ACC112 (cell line): ENCODE measurements at regions not wholly inside any gene's neighbourhood (a gene's known extent, or its start where the extent isn't known, plus 50 kb on each side); places are given as distances from the start of the nearest gene placed in this dataset.

Experiments
- H2AFZ ChIP-seq: fragments of 200-600 bp; sonication (generic); one replicate; pipeline ENCODE4 v1.6.0; 2017; ENCODE audit warnings: antibody characterized with exemption, low read length; ENCODE audit not compliant: unreplicated experiment
- H3K27ac ChIP-seq: fragments of 200-600 bp; sonication (generic); 2 replicates; pipeline ENCODE4 v1.5.1; 2014; ENCODE audit warnings: low read depth, mild to moderate bottlenecking, antibody characterized with exemption, low read length, moderate library complexity
- H3K27me3 ChIP-seq: fragments of 200-600 bp; sonication (generic); 2 replicates; pipeline ENCODE4 v1.6.1; 2014; ENCODE audit warnings: mild to moderate bottlenecking, antibody characterized with exemption, low read length, moderate library complexity, mixed read lengths; ENCODE audit not compliant: insufficient read depth
- H3K36me3 ChIP-seq: fragments of 200-600 bp; sonication (generic); 2 replicates; pipeline ENCODE4 v1.6.1; 2016; ENCODE audit warnings: mild to moderate bottlenecking, antibody characterized with exemption, low read length, moderate library complexity, mixed read lengths; ENCODE audit not compliant: insufficient read depth
- H3K4me1 ChIP-seq: fragments of 200-600 bp; sonication (generic); one replicate; pipeline ENCODE4 v1.6.1; 2016; ENCODE audit warnings: low read length, mixed read lengths; ENCODE audit not compliant: insufficient read depth, unreplicated experiment, control insufficient read depth
- H3K4me3 ChIP-seq: fragments of 200-600 bp; sonication (generic); 2 replicates; pipeline ENCODE4 v1.5.1; 2014; ENCODE audit warnings: mild to moderate bottlenecking, low read depth, low read length
- H3K79me2 ChIP-seq: fragments of 200-600 bp; sonication (generic); one replicate; pipeline ENCODE4 v1.6.0; 2016; ENCODE audit warnings: low read length; ENCODE audit not compliant: control insufficient read depth, unreplicated experiment, insufficient read depth

- Histone ChIP-seq H3K79me2 (no peaks in the 10 kb centered on the region), H3K4me1 (no peaks in the 10 kb centered on the region), H3K4me3 (no peak overlapping the region), H3K27ac (no peak overlapping the region), H3K36me3 (no peaks in the 10 kb centered on the region), H2AFZ (no peak overlapping the region), H3K27me3 (no peaks in the 10 kb centered on the region)
Observed at GRCh38 chr3:24578951-24579421, 84.3 kb upstream of the THRB start.

- no peak overlapping the region for H3K27ac ChIP-seq
- H3K27me3 ChIP-seq: no peaks in the 10 kb centered on the region
- H3K79me2 ChIP-seq: no peaks in the 10 kb centered on the region
- H3K36me3 ChIP-seq: no peaks in the 10 kb centered on the region
- H3K4me3 ChIP-seq: no peak overlapping the region
- H2AFZ ChIP-seq: no peak overlapping the region
- no peaks in the 10 kb centered on the region for H3K4me1 ChIP-seq
Observed at GRCh38 chr3:24582431-24583403, 88.1 kb upstream of the THRB start.

GRCh38 chr3:24586920-24587319 lies 92.3 kb upstream of the THRB start:
- Histone ChIP-seq H2AFZ (no peak overlapping the region), H3K27ac (no peak overlapping the region), H3K27me3 (no peaks in the 10 kb centered on the region)

GRCh38 chr3:24588629-24589512 lies 94.2 kb upstream of the THRB start:
- H3K4me1 ChIP-seq: peaks cover 24% of the 10 kb centered on the region
- H3K27ac ChIP-seq: no peak overlapping the region
- H3K79me2 ChIP-seq: no peaks in the 10 kb centered on the region
- no peak overlapping the region for H2AFZ ChIP-seq
- H3K27me3 ChIP-seq: no peaks in the 10 kb centered on the region
- no peaks in the 10 kb centered on the region for H3K36me3 ChIP-seq
- H3K4me3 ChIP-seq: no peak overlapping the region

More at GRCh38 chr3:24586920-24587319, 92.3 kb upstream of the THRB start:
- Histone ChIP-seq H3K4me1 (peaks cover 21% of the 10 kb centered on the region), H3K79me2 (no peaks in the 10 kb centered on the region), H3K36me3 (no peaks in the 10 kb centered on the region), H3K4me3 (no peak overlapping the region)

GRCh38 chr3:24589513-24589851 lies 94.8 kb upstream of the THRB start:
- Histone ChIP-seq H2AFZ (no peak overlapping the region), H3K79me2 (no peaks in the 10 kb centered on the region), H3K4me3 (no peak overlapping the region), H3K27me3 (no peaks in the 10 kb centered on the region), H3K27ac (no peak overlapping the region), H3K36me3 (no peaks in the 10 kb centered on the region), H3K4me1 (peaks cover 24% of the 10 kb centered on the region)

- Histone ChIP-seq H3K4me3 (no peak overlapping the region), H3K36me3 (no peaks in the 10 kb centered on the region), H3K79me2 (no peaks in the 10 kb centered on the region), H3K4me1 (peaks cover 24% of the 10 kb centered on the region), H2AFZ (no peak overlapping the region), H3K27me3 (no peaks in the 10 kb centered on the region), H3K27ac (no peak overlapping the region)
Observed at GRCh38 chr3:24589931-24590880, 95.6 kb upstream of the THRB start.

GRCh38 chr3:24591191-24591590 lies 96.5 kb upstream of the THRB start:
- H3K27ac ChIP-seq: no peak overlapping the region
- peaks cover 24% of the 10 kb centered on the region for H3K4me1 ChIP-seq

GRCh38 chr3:24591661-24592555 lies 97.3 kb upstream of the THRB start:
- H3K79me2 ChIP-seq: no peaks in the 10 kb centered on the region
- no peaks in the 10 kb centered on the region for H3K27me3 ChIP-seq
- no peaks in the 10 kb centered on the region for H3K36me3 ChIP-seq
- H3K27ac ChIP-seq: peak overlapping the region; percentile 21; the same call in 1 of the 2 replicates
- no peak overlapping the region for H2AFZ ChIP-seq
- H3K4me3 ChIP-seq: no peak overlapping the region
- H3K4me1 ChIP-seq: peaks cover 27% of the 10 kb centered on the region

More at GRCh38 chr3:24591191-24591590, 96.5 kb upstream of the THRB start:
- Histone ChIP-seq H2AFZ (no peak overlapping the region), H3K4me3 (no peak overlapping the region), H3K36me3 (no peaks in the 10 kb centered on the region), H3K27me3 (no peaks in the 10 kb centered on the region), H3K79me2 (no peaks in the 10 kb centered on the region)

- Histone ChIP-seq H3K27me3 (no peaks in the 10 kb centered on the region), H2AFZ (no peak overlapping the region), H3K4me3 (no peak overlapping the region), H3K36me3 (no peaks in the 10 kb centered on the region), H3K4me1 (peaks cover 38% of the 10 kb centered on the region), H3K27ac (no peak overlapping the region), H3K79me2 (no peaks in the 10 kb centered on the region)
Observed at GRCh38 chr3:24594161-24594560, 99.5 kb upstream of the THRB start.
